Sigmoid colon (tissue), 6 donors: ENCODE measurements at regions not wholly inside any gene's neighbourhood (a gene's known extent, or its start where the extent isn't known, plus 50 kb on each side); places are given as distances from the start of the nearest gene placed in this dataset.

Experiments used
- DNase-seq: peaks from one replicate; pipeline ENCODE4 v3.0.0-alpha.2; 2019
- H3K27ac ChIP-seq, 4 donors: fragments of 200-600 bp; sonication (generic); one replicate each; pipeline ENCODE4 v1.5.1; 2016 to 2019; ENCODE audit warnings: mild to moderate bottlenecking in 1 of 4
- H3K27me3 ChIP-seq, 3 donors: fragments of 200-600 bp; sonication (generic); one replicate each; pipeline ENCODE4 v1.5.1; 2019; ENCODE audit warnings: mild to moderate bottlenecking in 1 of 3
- H3K36me3 ChIP-seq, 4 donors: fragments of 200-600 bp; sonication (generic); one replicate each; pipeline ENCODE4 v1.5.1; 2016 to 2019
- H3K4me1 ChIP-seq, 4 donors: fragments of 200-600 bp; sonication (generic); one replicate each; pipeline ENCODE4 v1.5.1; 2017 to 2019
- H3K4me3 ChIP-seq, 4 donors: fragments of 200-600 bp; sonication (generic); one replicate each; pipeline ENCODE4 v1.5.1; 2017 to 2019; ENCODE audit warnings: mild to moderate bottlenecking in 2 of 4, moderate library complexity in 1 of 4
- H3K9me3 ChIP-seq, 4 donors: fragments of 200-600 bp in 3 of 4; sonication (generic) in 3 of 4; one replicate each; pipeline versions ENCODE4 v1.5.1 to v1.6.1; 2013 to 2019
- EP300 ChIP-seq, 4 donors: sonication (generic); formaldehyde crosslinking; IDR thresholded peaks; one replicate each; pipeline ENCODE4 v1.6.1; 2017; ENCODE audit warnings: antibody characterized with exemption in 4 of 4
- POLR2A ChIP-seq, 2 donors: fragments of 450-650 bp; IDR thresholded peaks; one replicate each; pipeline ENCODE4 v1.6.1; 2016; ENCODE audit warnings: antibody characterized with exemption in 2 of 2, mild to moderate bottlenecking in 2 of 2, moderate library complexity in 2 of 2
- POLR2AphosphoS5 ChIP-seq, 4 donors: sonication (generic); formaldehyde crosslinking; IDR thresholded peaks; one replicate each; pipeline ENCODE4 v1.6.1; 2017; ENCODE audit warnings: antibody characterized with exemption in 4 of 4
- WGBS, 2 donors: extraction: QIAGEN DNeasy Blood & Tissue Kit; methylation state at CpG; one replicate each; pipeline ENCODE4 v1.1.7; 2013; 5-methylcytosine and 5-hydroxymethylcytosine counted together
- intact Hi-C: fragments of 100-400 bp; cut with DNase I; formaldehyde crosslinking; loops from one replicate; pipeline ENCODE4 v1.15.1; 2023
- TF ChIP-seq, protein P1 (sequence below), 4 experiments: fragments of 450-650 bp in 3 of 4; fragments of 200-600 bp in 1 of 4; IDR thresholded peaks; one replicate each; pipeline ENCODE4 v1.5.1; 2016 to 2019; ENCODE audit warnings: antibody characterized with exemption in 4 of 4, mild to moderate bottlenecking in 3 of 4, moderate library complexity in 2 of 4
- donor health status: healthy with polysubstance abuse.
- donor health status: healthy.

DNA sequence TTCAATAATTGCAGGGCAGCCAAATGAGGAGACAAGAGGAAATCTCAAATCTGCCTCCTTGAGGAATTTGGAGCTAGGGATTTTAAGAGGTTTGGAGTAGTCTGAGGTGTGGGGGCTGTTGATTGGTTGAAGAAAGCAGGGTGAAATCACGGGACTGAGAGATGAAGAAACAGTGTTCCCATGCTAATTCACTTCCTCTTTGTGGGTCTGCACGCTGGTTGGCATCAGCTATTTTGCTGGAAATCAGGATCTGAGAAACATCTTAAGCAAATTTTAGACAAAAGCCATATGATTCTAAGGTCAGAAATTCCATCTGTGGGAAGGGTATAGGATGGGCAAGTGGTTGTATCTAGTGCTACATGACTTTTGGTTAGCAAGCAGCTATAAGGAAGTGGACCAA lies 107.1 kb upstream of the PAXBP1 start:
- no peaks in the 10 kb centered on the region for H3K27me3 ChIP-seq
- no peak overlapping the region for H3K27ac ChIP-seq
- H3K4me3 ChIP-seq: no peak overlapping the region
- TF ChIP-seq, protein P1, sequence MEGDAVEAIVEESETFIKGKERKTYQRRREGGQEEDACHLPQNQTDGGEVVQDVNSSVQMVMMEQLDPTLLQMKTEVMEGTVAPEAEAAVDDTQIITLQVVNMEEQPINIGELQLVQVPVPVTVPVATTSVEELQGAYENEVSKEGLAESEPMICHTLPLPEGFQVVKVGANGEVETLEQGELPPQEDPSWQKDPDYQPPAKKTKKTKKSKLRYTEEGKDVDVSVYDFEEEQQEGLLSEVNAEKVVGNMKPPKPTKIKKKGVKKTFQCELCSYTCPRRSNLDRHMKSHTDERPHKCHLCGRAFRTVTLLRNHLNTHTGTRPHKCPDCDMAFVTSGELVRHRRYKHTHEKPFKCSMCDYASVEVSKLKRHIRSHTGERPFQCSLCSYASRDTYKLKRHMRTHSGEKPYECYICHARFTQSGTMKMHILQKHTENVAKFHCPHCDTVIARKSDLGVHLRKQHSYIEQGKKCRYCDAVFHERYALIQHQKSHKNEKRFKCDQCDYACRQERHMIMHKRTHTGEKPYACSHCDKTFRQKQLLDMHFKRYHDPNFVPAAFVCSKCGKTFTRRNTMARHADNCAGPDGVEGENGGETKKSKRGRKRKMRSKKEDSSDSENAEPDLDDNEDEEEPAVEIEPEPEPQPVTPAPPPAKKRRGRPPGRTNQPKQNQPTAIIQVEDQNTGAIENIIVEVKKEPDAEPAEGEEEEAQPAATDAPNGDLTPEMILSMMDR (IDR thresholded peaks at IDR 0.05): no peak
- no peak for TF ChIP-seq EP300 (IDR thresholded peaks at IDR 0.05)
- TF ChIP-seq POLR2AphosphoS5 (IDR thresholded peaks at IDR 0.05): no peak
- no peak for TF ChIP-seq POLR2A (IDR thresholded peaks at IDR 0.05)
- no peaks in the 10 kb centered on the region for H3K36me3 ChIP-seq
- intact Hi-C loops: no loop called here
- WGBS, 2 donors: 26 to 27% methylated on average over 2 of the region's 2 CpGs
- H3K9me3 ChIP-seq: no peaks in the 10 kb centered on the region
- H3K4me1 ChIP-seq: no peaks in the 10 kb centered on the region
- DNase-seq: no peak

DNA sequence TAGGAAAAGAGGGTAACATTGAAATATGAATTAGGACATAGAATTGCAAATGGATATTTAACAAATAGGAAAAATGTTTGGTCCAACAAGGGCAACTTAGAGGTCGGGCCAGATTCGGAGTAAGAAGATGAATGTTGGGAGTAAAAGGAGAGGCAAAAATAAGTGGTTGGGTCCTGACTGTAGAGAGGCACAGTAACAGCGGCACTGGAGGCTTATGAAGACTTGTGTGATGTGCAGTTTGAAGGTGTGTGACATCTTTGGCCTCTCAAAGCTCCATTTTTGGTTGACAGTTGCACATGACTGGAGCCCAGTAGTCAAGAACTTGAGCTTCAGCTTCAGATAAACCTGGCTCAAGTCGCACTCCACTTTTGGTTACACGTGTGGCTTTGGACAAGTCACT lies 109.9 kb upstream of the PAXBP1 start:
- 89 to 92% methylated on average over 5 of the region's 5 CpGs for WGBS, 2 donors
- no peak overlapping the region for H3K27ac ChIP-seq
- TF ChIP-seq, protein P1 (IDR thresholded peaks at IDR 0.05): no peak
- TF ChIP-seq POLR2AphosphoS5 (IDR thresholded peaks at IDR 0.05) (no peak), EP300 (IDR thresholded peaks at IDR 0.05) (no peak), POLR2A (IDR thresholded peaks at IDR 0.05) (no peak)
- no peaks in the 10 kb centered on the region for H3K36me3 ChIP-seq
- intact Hi-C loops: no loop called here
- no peak for DNase-seq
- no peaks in the 10 kb centered on the region for H3K27me3 ChIP-seq
- no peaks in the 10 kb centered on the region for H3K4me1 ChIP-seq
- H3K4me3 ChIP-seq: no peak overlapping the region
- H3K9me3 ChIP-seq: no peaks in the 10 kb centered on the region

- 68 to 78% methylated on average over 9 of the region's 9 CpGs for WGBS, 2 donors
- no peaks in the 10 kb centered on the region for H3K9me3 ChIP-seq
- intact Hi-C loops: no loop called here
These were observed 112.5 kb upstream of the PAXBP1 start for GRCh38 chr21:32884062-32884461.

GRCh38 chr21:32886339-32886738 lies 114.8 kb upstream of the PAXBP1 start:
- Histone ChIP-seq H3K4me3 (no peak overlapping the region), H3K4me1 (no peaks in the 10 kb centered on the region), H3K36me3 (no peaks in the 10 kb centered on the region), H3K27me3 (no peaks in the 10 kb centered on the region), H3K9me3 (no peaks in the 10 kb centered on the region), H3K27ac (no peak overlapping the region)
- intact Hi-C loops: no loop called here
- DNase-seq: no peak
- WGBS, 2 donors: 84 to 88% methylated on average over 9 of the region's 9 CpGs
- TF ChIP-seq, protein P1 (IDR thresholded peaks at IDR 0.05): no peak

More at GRCh38 chr21:32884062-32884461, 112.5 kb upstream of the PAXBP1 start:
- Histone ChIP-seq H3K4me1 (no peaks in the 10 kb centered on the region), H3K27ac (no peak overlapping the region), H3K4me3 (no peak overlapping the region), H3K27me3 (no peaks in the 10 kb centered on the region), H3K36me3 (no peaks in the 10 kb centered on the region)
- TF ChIP-seq, protein P1 (IDR thresholded peaks at IDR 0.05): no peak
- TF ChIP-seq EP300 (IDR thresholded peaks at IDR 0.05): no peak
- TF ChIP-seq POLR2AphosphoS5 (IDR thresholded peaks at IDR 0.05): no peak
- TF ChIP-seq POLR2A (IDR thresholded peaks at IDR 0.05): no peak
- DNase-seq: no peak

DNA sequence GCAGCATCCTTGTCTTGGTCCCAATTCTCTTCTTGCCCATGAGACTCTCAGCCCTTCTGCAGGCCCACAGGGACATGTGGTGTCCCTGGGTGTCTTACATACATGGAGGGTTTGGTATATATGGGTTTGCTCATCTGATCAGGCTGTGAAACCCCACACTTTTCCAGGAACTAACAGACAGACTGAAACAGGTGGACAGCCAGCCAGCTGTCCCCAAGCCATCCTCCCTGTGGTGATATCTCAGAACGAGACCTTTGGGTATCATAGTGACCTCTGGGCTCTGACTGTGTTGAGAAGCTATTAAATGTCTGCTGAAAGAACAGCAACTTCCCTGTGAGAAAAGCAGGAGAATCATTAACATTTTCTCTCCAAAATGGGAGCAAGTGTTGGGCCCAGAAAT lies 115.5 kb upstream of the PAXBP1 start:
- no peaks in the 10 kb centered on the region for H3K9me3 ChIP-seq
- no peaks in the 10 kb centered on the region for H3K27me3 ChIP-seq
- no peak overlapping the region for H3K27ac ChIP-seq
- H3K4me1 ChIP-seq: no peaks in the 10 kb centered on the region
- intact Hi-C loops: no loop called here
- H3K36me3 ChIP-seq: no peaks in the 10 kb centered on the region
- no peak for DNase-seq
- no peak overlapping the region for H3K4me3 ChIP-seq
- TF ChIP-seq, protein P1 (IDR thresholded peaks at IDR 0.05): no peak
- TF ChIP-seq EP300 (IDR thresholded peaks at IDR 0.05) (no peak), POLR2A (IDR thresholded peaks at IDR 0.05) (no peak), POLR2AphosphoS5 (IDR thresholded peaks at IDR 0.05) (no peak)
- WGBS, 2 donors: 29 to 78% methylated on average over 1 of the region's 1 CpG
